Fibroblast of lung (primary cell): ENCODE measurements at regions not wholly inside any gene's neighbourhood (a gene's known extent, or its start where the extent isn't known, plus 50 kb on each side); places are given as distances from the start of the nearest gene placed in this dataset.

Experiments
- DNase-seq, 2 donors: peaks; one replicate each; pipeline versions ENCODE4 v3.0.0 to v3.0.0-alpha.2; 2010; ENCODE audit warnings: low read depth in 2 of 2
- H2AFZ ChIP-seq: 2 replicates; pipeline ENCODE4 v1.5.1; 2012; ENCODE audit warnings: low read length, control low read depth, inconsistent platforms
- H3K27ac ChIP-seq: 2 replicates; pipeline ENCODE4 v1.5.1; 2011; ENCODE audit warnings: low read length, control low read depth; ENCODE audit not compliant: insufficient read depth
- H3K27me3 ChIP-seq: 2 replicates; pipeline ENCODE4 v1.5.1; 2011; ENCODE audit warnings: mild to moderate bottlenecking, low read length; ENCODE audit not compliant: control insufficient read depth, insufficient read depth
- H3K36me3 ChIP-seq: 2 replicates; pipeline ENCODE4 v1.5.1; 2011; ENCODE audit warnings: low read length; ENCODE audit not compliant: control insufficient read depth, insufficient read depth
- H3K4me1 ChIP-seq: 2 replicates; pipeline ENCODE4 v1.5.1; 2011; ENCODE audit warnings: low read length; ENCODE audit not compliant: control insufficient read depth, insufficient read depth; ENCODE audit errors: extremely low read depth
- H3K4me2 ChIP-seq: 2 replicates; pipeline ENCODE4 v1.5.1; 2011; ENCODE audit warnings: low read length, control low read depth; ENCODE audit not compliant: insufficient read depth; ENCODE audit errors: extremely low read depth
- H3K4me3 ChIP-seq, 4 experiments: fragments of 200-600 bp in 1 of 4; sonication (generic) in 1 of 4; replicated peaks in 1 of 4; 2 replicates each; pipeline ENCODE4 v1.5.1; 2011 to 2016; ENCODE audit warnings: low read length in 4 of 4, low read depth in 3 of 4, mild to moderate bottlenecking in 3 of 4, control low read depth in 2 of 4, inconsistent platforms in 1 of 4, mixed read lengths in 1 of 4; ENCODE audit not compliant: insufficient read depth in 1 of 4; ENCODE audit errors: control extremely low read depth in 1 of 4
- H3K79me2 ChIP-seq: 2 replicates; pipeline ENCODE4 v1.5.1; 2012; ENCODE audit warnings: mild to moderate bottlenecking, low read length, inconsistent platforms; ENCODE audit not compliant: control insufficient read depth, insufficient read depth
- H3K9ac ChIP-seq: 2 replicates; pipeline ENCODE4 v1.5.1; 2011; ENCODE audit warnings: mild to moderate bottlenecking, low read length, control low read depth; ENCODE audit not compliant: insufficient read depth
- H3K9me3 ChIP-seq: 2 replicates; pipeline ENCODE4 v1.5.1; 2012; ENCODE audit warnings: low read depth, low read length; ENCODE audit not compliant: control insufficient read depth, insufficient read depth
- H4K20me1 ChIP-seq: 2 replicates; pipeline ENCODE4 v1.5.1; 2011; ENCODE audit warnings: low read length; ENCODE audit not compliant: control insufficient read depth, insufficient read depth; ENCODE audit errors: extremely low read depth
- EZH2 ChIP-seq: IDR thresholded peaks from 2 replicates; pipeline ENCODE4 v1.5.1; 2012; ENCODE audit warnings: low read length, control low read depth, mild to moderate bottlenecking; ENCODE audit errors: missing control alignments
- TF ChIP-seq, protein P1 (sequence below), 2 donors: IDR thresholded peaks in 1 of 2; conservative IDR thresholded peaks in 1 of 2; 1 replicate in 1 of 2; 2 replicates in 1 of 2; pipeline ENCODE4 v1.5.1; 2011 to 2012; ENCODE audit warnings: low read length in 2 of 2, control low read depth in 1 of 2, inconsistent platforms in 1 of 2, low read depth in 1 of 2, mild to moderate bottlenecking in 1 of 2

DNA sequence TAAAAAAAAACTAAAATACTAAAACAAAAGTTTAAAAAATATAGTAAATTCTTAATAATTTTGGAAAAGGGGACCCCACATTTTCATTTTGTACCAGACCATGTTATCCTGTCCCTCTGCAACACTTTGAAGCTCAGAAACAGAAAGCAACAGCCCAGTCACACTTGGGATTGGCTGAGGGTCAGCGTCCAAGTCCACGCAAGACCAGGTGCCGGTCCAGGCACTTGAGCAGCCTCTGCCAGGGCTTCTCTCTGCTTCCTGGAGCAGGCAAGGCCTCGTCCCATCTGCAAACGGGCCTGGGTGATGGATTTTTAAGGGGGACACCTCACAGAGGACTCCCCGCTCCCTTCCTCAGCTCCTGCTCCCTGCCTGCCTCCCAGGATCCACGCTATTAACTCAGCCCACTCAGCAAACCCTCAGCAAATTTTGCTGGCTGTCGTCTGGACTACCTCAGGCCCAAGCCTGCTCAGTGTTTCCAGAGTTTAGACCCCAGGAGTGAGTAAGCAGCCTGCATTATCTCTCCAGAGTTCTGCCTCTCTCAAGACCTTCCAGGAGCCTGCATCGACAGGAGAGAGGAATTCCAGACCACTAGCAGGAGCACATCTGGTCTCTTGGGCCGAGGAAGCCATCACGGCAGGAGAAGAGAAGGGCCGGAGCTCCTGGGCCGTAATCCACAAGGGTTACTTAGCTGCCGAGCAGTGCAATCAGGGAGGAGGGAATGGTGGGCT, 67.4 kb upstream of the CALM2 start:
- H3K27ac ChIP-seq: no peak overlapping the region
- TF ChIP-seq, protein P1, sequence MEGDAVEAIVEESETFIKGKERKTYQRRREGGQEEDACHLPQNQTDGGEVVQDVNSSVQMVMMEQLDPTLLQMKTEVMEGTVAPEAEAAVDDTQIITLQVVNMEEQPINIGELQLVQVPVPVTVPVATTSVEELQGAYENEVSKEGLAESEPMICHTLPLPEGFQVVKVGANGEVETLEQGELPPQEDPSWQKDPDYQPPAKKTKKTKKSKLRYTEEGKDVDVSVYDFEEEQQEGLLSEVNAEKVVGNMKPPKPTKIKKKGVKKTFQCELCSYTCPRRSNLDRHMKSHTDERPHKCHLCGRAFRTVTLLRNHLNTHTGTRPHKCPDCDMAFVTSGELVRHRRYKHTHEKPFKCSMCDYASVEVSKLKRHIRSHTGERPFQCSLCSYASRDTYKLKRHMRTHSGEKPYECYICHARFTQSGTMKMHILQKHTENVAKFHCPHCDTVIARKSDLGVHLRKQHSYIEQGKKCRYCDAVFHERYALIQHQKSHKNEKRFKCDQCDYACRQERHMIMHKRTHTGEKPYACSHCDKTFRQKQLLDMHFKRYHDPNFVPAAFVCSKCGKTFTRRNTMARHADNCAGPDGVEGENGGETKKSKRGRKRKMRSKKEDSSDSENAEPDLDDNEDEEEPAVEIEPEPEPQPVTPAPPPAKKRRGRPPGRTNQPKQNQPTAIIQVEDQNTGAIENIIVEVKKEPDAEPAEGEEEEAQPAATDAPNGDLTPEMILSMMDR (conservative IDR thresholded peaks at IDR 0.05 in 1 of 2, IDR thresholded peaks at IDR 0.05 in 1 of 2; ENCODE audit: low read depth in 1 of 2, low read length in 2 of 2): no peak
- TF ChIP-seq EZH2: no peak
- no peaks in the 10 kb centered on the region for H4K20me1 ChIP-seq
- H3K4me2 ChIP-seq: no peak overlapping the region
- DNase-seq: no peak
- no peaks in the 10 kb centered on the region for H3K4me1 ChIP-seq
- H3K9me3 ChIP-seq: no peaks in the 10 kb centered on the region
- no peaks in the 10 kb centered on the region for H3K79me2 ChIP-seq
- H2AFZ ChIP-seq: peak overlapping the region; percentile 26
- H3K9ac ChIP-seq: no peak overlapping the region
- H3K36me3 ChIP-seq: no peaks in the 10 kb centered on the region
- H3K27me3 ChIP-seq: no peaks in the 10 kb centered on the region
- H3K4me3 ChIP-seq: no peak overlapping the region

GRCh38 chr2:47241715-47242114, 65.4 kb upstream of the CALM2 start:
- H3K36me3 ChIP-seq: no peaks in the 10 kb centered on the region
- no peaks in the 10 kb centered on the region for H3K9me3 ChIP-seq
- H2AFZ ChIP-seq: no peak overlapping the region
- H4K20me1 ChIP-seq: no peaks in the 10 kb centered on the region
- no peak overlapping the region for H3K4me3 ChIP-seq
- H3K4me1 ChIP-seq: peaks cover 2% of the 10 kb centered on the region
- no peaks in the 10 kb centered on the region for H3K27me3 ChIP-seq
- H3K4me2 ChIP-seq: no peak overlapping the region
- no peaks in the 10 kb centered on the region for H3K79me2 ChIP-seq
- TF ChIP-seq, protein P1 (conservative IDR thresholded peaks at IDR 0.05 in 1 of 2, IDR thresholded peaks at IDR 0.05 in 1 of 2; ENCODE audit: low read depth in 1 of 2, low read length in 2 of 2): no peak
- TF ChIP-seq EZH2: no peak
- no peak for DNase-seq
- H3K27ac ChIP-seq: no peak overlapping the region
- H3K9ac ChIP-seq: no peak overlapping the region

DNA sequence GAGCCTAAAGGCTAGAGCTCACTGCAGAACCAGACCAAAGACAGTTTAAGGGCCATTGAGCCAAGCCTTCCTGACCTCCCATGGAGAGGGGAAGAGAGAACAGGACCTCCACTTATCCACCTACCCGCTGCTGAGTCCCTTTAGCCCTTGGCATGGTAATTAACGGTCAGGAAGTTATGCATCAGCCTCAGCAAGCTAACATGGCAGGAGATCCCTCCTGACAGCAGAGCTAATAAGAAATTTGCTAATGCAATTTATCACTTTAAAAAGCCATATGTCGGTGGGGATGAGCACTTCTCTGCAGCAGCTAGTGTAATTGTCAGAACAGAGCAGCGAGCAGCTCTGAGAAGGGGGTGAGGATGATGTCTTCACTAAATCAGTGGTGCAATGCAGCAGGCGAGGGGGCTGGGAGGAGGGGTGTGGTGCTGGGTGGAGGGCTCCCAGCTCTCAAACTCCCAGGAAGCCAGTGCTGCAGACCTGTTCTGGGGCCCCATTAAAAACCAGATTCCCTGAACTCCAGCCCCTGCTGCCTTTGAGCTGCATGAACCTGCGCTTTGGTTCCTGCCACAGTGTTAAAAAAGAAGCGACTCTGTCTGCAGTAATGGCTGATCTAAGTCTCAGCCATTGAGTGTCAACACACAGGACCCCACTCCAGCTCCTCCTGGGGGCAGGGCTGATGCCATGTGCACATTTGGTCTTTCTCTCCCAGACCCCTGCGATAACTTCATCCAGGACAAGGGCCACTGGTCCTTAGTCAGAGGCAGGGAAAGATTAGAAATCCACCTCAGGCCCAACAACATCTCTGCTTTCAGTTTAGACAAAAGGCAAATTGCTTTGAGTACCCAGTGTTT, 63.0 kb upstream of the CALM2 start:
- H3K27ac ChIP-seq: no peak overlapping the region
- H2AFZ ChIP-seq: no peak overlapping the region
- no peaks in the 10 kb centered on the region for H4K20me1 ChIP-seq
- H3K4me1 ChIP-seq: peaks cover 2% of the 10 kb centered on the region
- H3K4me2 ChIP-seq: no peak overlapping the region
- no peak overlapping the region for H3K9ac ChIP-seq
- no peak for DNase-seq
- no peaks in the 10 kb centered on the region for H3K79me2 ChIP-seq
- H3K27me3 ChIP-seq: no peaks in the 10 kb centered on the region
- no peaks in the 10 kb centered on the region for H3K9me3 ChIP-seq
- H3K36me3 ChIP-seq: no peaks in the 10 kb centered on the region
- H3K4me3 ChIP-seq: no peak overlapping the region
- TF ChIP-seq, protein P1 (conservative IDR thresholded peaks at IDR 0.05 in 1 of 2, IDR thresholded peaks at IDR 0.05 in 1 of 2; ENCODE audit: low read depth in 1 of 2, low read length in 2 of 2): no peak
- no peak for TF ChIP-seq EZH2
